K562 (cell line): ENCODE measurements at regions not wholly inside any gene's neighbourhood (a gene's known extent, or its start where the extent isn't known, plus 50 kb on each side); places are given as distances from the start of the nearest gene placed in this dataset.
"Not testable (repeated sequence)": the region's sequence is repeated elsewhere in the genome, so short reads cannot be mapped to it uniquely, and the experiment has no call there.

Experiments used
- BHLHE40 ChIP-seq: IDR thresholded peaks from 2 replicates; pipeline ENCODE4 v1.6.1; 2011; ENCODE audit warnings: low read length, improper control_type of control experiment
- ELF1 ChIP-seq: fragments of 200-800 bp; sonication (Bioruptor generic); IDR thresholded peaks from 2 replicates; pipeline ENCODE4 v1.6.1; 2016; ENCODE audit warnings: missing genetic modification characterization, missing compliant biosample characterization
- JUND ChIP-seq, 2 experiments: IDR thresholded peaks; 2 replicates in 1 of 2; 3 replicates in 1 of 2; pipeline ENCODE4 v1.6.1; 2011; ENCODE audit warnings: borderline replicate concordance in 2 of 2, low read depth in 2 of 2, low read length in 2 of 2, improper control_type of control experiment in 1 of 2, missing biosample characterization in 1 of 2, missing genetic modification characterization in 1 of 2, missing genetic modification reagents in 1 of 2
- MED1 ChIP-seq: sonication (generic); formaldehyde crosslinking; IDR thresholded peaks from 2 replicates; pipeline ENCODE4 v1.8.1; 2023; ENCODE audit warnings: missing genetic modification reagents, borderline replicate concordance
- PHTF2 ChIP-seq: fragments of 250-450 bp; sonication (Bioruptor Pico); IDR thresholded peaks from 2 replicates; pipeline ENCODE4 v1.5.0; 2021; ENCODE audit warnings: mild to moderate bottlenecking
- TF ChIP-seq, protein P1 (sequence below), 2 experiments: fragments of 450-650 bp in 1 of 2; IDR thresholded peaks; 2 replicates each; pipeline ENCODE4 v1.6.1; 2011 to 2017; ENCODE audit warnings: low read depth in 2 of 2, antibody characterized with exemption in 1 of 2, borderline replicate concordance in 1 of 2, low read length in 1 of 2, mild to moderate bottlenecking in 1 of 2, mixed read lengths in 1 of 2; ENCODE audit not compliant: control insufficient read depth in 1 of 2

GRCh38 chr5:92654601-92655000 is 926.4 kb downstream of the NR2F1-AS1 start:
- TF ChIP-seq MED1 (CRISPR knock-in tag); BHLHE40; ELF1; JUND (IDR thresholded peaks at IDR 0.05; ENCODE audit: borderline replicate concordance, low read depth, low read length); JUND (tag; IDR thresholded peaks at IDR 0.05; ENCODE audit: borderline replicate concordance, low read depth, low read length); PHTF2 (CRISPR knock-in tag): not testable (repeated sequence)
- TF ChIP-seq, protein P1, sequence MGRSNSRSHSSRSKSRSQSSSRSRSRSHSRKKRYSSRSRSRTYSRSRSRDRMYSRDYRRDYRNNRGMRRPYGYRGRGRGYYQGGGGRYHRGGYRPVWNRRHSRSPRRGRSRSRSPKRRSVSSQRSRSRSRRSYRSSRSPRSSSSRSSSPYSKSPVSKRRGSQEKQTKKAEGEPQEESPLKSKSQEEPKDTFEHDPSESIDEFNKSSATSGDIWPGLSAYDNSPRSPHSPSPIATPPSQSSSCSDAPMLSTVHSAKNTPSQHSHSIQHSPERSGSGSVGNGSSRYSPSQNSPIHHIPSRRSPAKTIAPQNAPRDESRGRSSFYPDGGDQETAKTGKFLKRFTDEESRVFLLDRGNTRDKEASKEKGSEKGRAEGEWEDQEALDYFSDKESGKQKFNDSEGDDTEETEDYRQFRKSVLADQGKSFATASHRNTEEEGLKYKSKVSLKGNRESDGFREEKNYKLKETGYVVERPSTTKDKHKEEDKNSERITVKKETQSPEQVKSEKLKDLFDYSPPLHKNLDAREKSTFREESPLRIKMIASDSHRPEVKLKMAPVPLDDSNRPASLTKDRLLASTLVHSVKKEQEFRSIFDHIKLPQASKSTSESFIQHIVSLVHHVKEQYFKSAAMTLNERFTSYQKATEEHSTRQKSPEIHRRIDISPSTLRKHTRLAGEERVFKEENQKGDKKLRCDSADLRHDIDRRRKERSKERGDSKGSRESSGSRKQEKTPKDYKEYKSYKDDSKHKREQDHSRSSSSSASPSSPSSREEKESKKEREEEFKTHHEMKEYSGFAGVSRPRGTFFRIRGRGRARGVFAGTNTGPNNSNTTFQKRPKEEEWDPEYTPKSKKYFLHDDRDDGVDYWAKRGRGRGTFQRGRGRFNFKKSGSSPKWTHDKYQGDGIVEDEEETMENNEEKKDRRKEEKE (IDR thresholded peaks at IDR 0.05; ENCODE audit: borderline replicate concordance in 1 of 2, control insufficient read depth in 1 of 2, low read depth in 2 of 2, low read length in 1 of 2) = not testable (repeated sequence)
